A549 (cell line): ENCODE measurements at regions not wholly inside any gene's neighbourhood (a gene's known extent, or its start where the extent isn't known, plus 50 kb on each side); places are given as distances from the start of the nearest gene placed in this dataset.

Source experiments
- CTCF ChIP-seq: fragments of >200 bp; sonication (Bioruptor Twin); formaldehyde crosslinking; IDR thresholded peaks from 3 replicates; pipeline ENCODE4 v1.5.1; 2016
- EP300 ChIP-seq, 2 experiments: fragments of >200 bp; sonication (Bioruptor Twin); formaldehyde crosslinking; IDR thresholded peaks; 2 replicates in 1 of 2; 3 replicates in 1 of 2; pipeline ENCODE4 v1.6.1; 2016 to 2017
- HDAC2 ChIP-seq: fragments of 200-600 bp; sonication (generic); IDR thresholded peaks from 2 replicates; pipeline ENCODE4 v1.6.1; 2016
- POLR2A ChIP-seq: IDR thresholded peaks from 2 replicates; pipeline ENCODE4 v1.6.1; 2012; ENCODE audit warnings: mild to moderate bottlenecking, low read length
- REST ChIP-seq: fragments of 200-600 bp; sonication (generic); IDR thresholded peaks from 2 replicates; pipeline ENCODE4 v1.6.1; 2016; ENCODE audit warnings: antibody characterized with exemption, mild to moderate bottlenecking, moderate library complexity
- SREBF2 ChIP-seq: fragments of 450-650 bp; IDR thresholded peaks from 2 replicates; pipeline ENCODE4 v1.6.1; 2014; ENCODE audit warnings: mild to moderate bottlenecking, moderate library complexity
- TF ChIP-seq, protein P1 (sequence below): IDR thresholded peaks from 2 replicates; pipeline ENCODE4 v1.6.1; 2012

DNA sequence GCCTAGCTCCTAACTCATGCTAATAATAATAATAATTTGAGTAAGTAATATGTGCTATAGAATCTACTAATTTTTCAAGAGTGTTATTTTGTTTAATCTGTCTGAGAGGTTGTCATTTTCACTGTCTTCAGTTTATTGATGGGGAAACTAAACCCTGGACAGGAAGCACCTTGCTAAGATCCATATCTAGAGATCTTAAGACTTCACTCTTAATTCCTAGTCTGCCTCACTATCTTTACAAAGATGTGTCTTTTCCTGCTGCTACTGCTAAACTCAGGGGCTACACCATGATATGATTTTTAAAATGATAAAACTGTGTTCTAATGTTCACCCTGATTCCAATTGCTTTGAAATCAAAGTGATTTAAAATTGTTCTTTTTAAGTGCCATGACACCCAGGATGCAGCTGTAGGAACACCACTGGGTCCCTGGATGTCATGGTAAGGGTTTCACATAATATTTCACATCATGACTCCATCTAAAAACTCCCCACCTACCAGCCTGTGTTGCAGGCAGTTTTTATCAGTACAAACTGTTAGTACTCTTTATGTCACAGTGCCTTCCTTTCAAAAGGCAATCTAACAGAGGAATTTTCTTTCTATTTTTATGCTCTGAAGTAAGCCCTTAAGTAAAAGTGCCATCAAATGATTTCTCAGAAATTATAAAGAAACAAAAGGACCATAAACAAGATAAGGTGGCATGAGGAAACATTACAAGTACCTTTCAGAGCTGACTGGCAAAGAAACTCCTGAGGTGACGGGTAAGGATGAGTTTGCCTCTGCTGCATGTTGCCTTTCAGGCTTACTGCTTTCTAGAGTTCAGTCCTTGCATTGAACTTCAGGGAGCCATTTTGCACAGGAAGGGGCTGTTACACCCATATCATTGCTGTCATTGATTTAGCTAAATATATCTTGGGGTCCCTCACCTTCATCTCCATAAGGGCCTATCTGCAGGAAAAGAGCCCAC is 160.1 kb upstream of the SATB1 start:
- TF ChIP-seq CTCF: no peak
- TF ChIP-seq, protein P1, sequence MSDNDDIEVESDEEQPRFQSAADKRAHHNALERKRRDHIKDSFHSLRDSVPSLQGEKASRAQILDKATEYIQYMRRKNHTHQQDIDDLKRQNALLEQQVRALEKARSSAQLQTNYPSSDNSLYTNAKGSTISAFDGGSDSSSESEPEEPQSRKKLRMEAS: no peak
- TF ChIP-seq REST: no peak
- TF ChIP-seq POLR2A: no peak
- no peak for TF ChIP-seq SREBF2
- no peak for TF ChIP-seq HDAC2
- TF ChIP-seq EP300 (IDR thresholded peaks at IDR 0.05): no peak
